Upper lobe of left lung (tissue), 4 donors: ENCODE measurements at regions not wholly inside any gene's neighbourhood (a gene's known extent, or its start where the extent isn't known, plus 50 kb on each side); places are given as distances from the start of the nearest gene placed in this dataset.

Experiments
- EP300 ChIP-seq, 4 donors: sonication (generic); formaldehyde crosslinking; IDR thresholded peaks; one replicate each; pipeline ENCODE4 v1.5.1; 2017; ENCODE audit warnings: antibody characterized with exemption in 4 of 4, control low read depth in 2 of 4
- POLR2A ChIP-seq, 4 donors: fragments of 450-650 bp; IDR thresholded peaks; one replicate each; pipeline ENCODE4 v1.5.1; 2016 to 2017; ENCODE audit warnings: antibody characterized with exemption in 4 of 4, mild to moderate bottlenecking in 2 of 4
- POLR2AphosphoS5 ChIP-seq, 2 donors: sonication (generic); formaldehyde crosslinking; IDR thresholded peaks; one replicate each; pipeline ENCODE4 v1.5.1; 2017; ENCODE audit warnings: antibody characterized with exemption in 2 of 2
- TF ChIP-seq, protein P1 (sequence below), 6 experiments: fragments of 450-650 bp in 4 of 6; fragments of 200-600 bp in 2 of 6; sonication (generic) in 2 of 6; IDR thresholded peaks; one replicate each; pipeline ENCODE4 v1.5.1; 2016 to 2019; ENCODE audit warnings: antibody characterized with exemption in 6 of 6

DNA sequence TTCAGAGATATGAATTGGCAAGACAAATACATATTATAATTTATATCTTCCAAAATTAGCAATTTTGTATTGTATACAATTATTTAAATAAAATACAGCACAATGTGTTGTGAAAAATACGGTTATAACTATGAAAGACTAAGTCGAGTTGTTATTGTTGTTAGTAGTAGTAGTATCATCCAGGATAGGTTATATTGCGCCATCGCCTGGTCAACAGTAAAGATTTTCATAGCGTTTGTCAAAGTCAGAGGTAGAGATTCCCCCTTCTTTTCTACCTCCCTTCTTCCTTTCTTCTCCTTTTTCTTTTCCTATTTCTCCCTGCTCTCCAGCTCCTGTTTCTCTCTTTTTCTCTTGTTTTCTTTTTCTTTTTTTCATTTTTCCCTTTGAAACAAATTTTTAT is 499.1 kb upstream of the EPHA5 start:
- TF ChIP-seq POLR2A (IDR thresholded peaks at IDR 0.05) (no peak), POLR2AphosphoS5 (IDR thresholded peaks at IDR 0.05) (no peak), EP300 (IDR thresholded peaks at IDR 0.05) (no peak)
- TF ChIP-seq, protein P1, sequence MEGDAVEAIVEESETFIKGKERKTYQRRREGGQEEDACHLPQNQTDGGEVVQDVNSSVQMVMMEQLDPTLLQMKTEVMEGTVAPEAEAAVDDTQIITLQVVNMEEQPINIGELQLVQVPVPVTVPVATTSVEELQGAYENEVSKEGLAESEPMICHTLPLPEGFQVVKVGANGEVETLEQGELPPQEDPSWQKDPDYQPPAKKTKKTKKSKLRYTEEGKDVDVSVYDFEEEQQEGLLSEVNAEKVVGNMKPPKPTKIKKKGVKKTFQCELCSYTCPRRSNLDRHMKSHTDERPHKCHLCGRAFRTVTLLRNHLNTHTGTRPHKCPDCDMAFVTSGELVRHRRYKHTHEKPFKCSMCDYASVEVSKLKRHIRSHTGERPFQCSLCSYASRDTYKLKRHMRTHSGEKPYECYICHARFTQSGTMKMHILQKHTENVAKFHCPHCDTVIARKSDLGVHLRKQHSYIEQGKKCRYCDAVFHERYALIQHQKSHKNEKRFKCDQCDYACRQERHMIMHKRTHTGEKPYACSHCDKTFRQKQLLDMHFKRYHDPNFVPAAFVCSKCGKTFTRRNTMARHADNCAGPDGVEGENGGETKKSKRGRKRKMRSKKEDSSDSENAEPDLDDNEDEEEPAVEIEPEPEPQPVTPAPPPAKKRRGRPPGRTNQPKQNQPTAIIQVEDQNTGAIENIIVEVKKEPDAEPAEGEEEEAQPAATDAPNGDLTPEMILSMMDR (IDR thresholded peaks at IDR 0.05) = no peak
